Kidney (tissue), 13 donors: ENCODE measurements at regions not wholly inside any gene's neighbourhood (a gene's known extent, or its start where the extent isn't known, plus 50 kb on each side); places are given as distances from the start of the nearest gene placed in this dataset.

Source experiments
- DNase-seq, 5 donors: peaks; one replicate each; pipeline ENCODE4 v3.0.0-alpha.2; 2013 to 2020
- FAIRE-seq: peaks from 2 replicates; lab custom pipeline; 2012; peaks lifted over from hg19 to GRCh38; lab: Jason Lieb, UNC
- H3K27ac ChIP-seq, 2 donors: one replicate each; pipeline ENCODE4 v1.7.0; 2013; ENCODE audit warnings: low read depth in 2 of 2, low read length in 2 of 2, inconsistent platforms in 1 of 2
- H3K27me3 ChIP-seq: one replicate; pipeline ENCODE4 v1.7.1; 2013; ENCODE audit warnings: low read length, inconsistent platforms; ENCODE audit not compliant: control insufficient read depth, insufficient read depth
- H3K36me3 ChIP-seq, 3 donors: one replicate each; pipeline versions ENCODE4 v1.7.0 to v1.7.1; 2013; ENCODE audit warnings: low read length in 3 of 3, control low read depth in 1 of 3, inconsistent platforms in 1 of 3; ENCODE audit not compliant: insufficient read depth in 3 of 3, control insufficient read depth in 2 of 3
- H3K4me1 ChIP-seq, 3 donors: one replicate each; pipeline versions ENCODE4 v1.7.0 to v1.7.1; 2013; ENCODE audit warnings: low read length in 3 of 3, inconsistent platforms in 1 of 3, low read depth in 1 of 3; ENCODE audit not compliant: control insufficient read depth in 2 of 3, insufficient read depth in 2 of 3
- H3K4me3 ChIP-seq, 3 donors: one replicate each; pipeline versions ENCODE4 v1.7.0 to v1.8.1; 2013; ENCODE audit warnings: low read length in 3 of 3, control low read depth in 1 of 3, inconsistent platforms in 1 of 3
- H3K9ac ChIP-seq, 3 donors: one replicate each; pipeline versions ENCODE4 v1.7.0 to v1.7.1; 2013; ENCODE audit warnings: low read length in 3 of 3, control low read depth in 1 of 3, inconsistent platforms in 1 of 3
- H3K9me3 ChIP-seq, 3 donors: one replicate each; pipeline versions ENCODE4 v1.7.0 to v1.7.1; 2013; ENCODE audit warnings: low read length in 3 of 3, control low read depth in 1 of 3, inconsistent platforms in 1 of 3; ENCODE audit not compliant: control insufficient read depth in 2 of 3, insufficient read depth in 1 of 3
- intact Hi-C: fragments of 100-400 bp; cut with DNase I; formaldehyde crosslinking; loops from one replicate; pipeline ENCODE4 v1.11.1; 2022
- TF ChIP-seq, protein P1 (sequence below): IDR thresholded peaks from 3 replicates; pipeline ENCODE4 v1.5.1; 2012; ENCODE audit warnings: mild to moderate bottlenecking, moderate library complexity, borderline replicate concordance; ENCODE audit not compliant: insufficient read depth; ENCODE audit errors: extremely low read depth
- donor health status: control.
- donor health status: control.
- donor health status: control.
- donor health status: control.
- donor health status: control.
- donor health status: DM: yes; HTN: yes; CAD: no.
- donor health status: Normal renal cell carcinoma (clear cell type).

DNA sequence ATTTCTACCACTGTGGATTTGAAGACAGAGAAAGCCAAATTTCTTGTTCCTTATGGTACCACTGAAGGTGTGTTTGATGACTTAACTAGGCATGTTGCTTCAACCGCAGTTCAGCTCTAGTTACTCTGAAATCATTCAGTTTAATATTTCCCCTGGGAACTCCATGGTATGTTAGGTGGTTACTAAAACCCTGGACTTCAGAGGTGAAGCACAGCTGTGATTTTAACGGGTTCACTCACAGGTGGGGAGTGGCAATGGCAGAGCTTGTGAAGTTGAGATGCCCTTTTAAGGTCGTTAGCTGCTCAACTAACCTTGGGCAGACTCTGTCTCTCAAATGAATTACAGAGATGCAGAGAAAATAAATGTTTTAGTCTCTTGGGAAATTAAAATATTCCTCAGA is 163.6 kb upstream of the PHYHIPL start:
- H3K9ac ChIP-seq, result no peak overlapping the region
- intact Hi-C loops, result no loop called here
- TF ChIP-seq, protein P1, sequence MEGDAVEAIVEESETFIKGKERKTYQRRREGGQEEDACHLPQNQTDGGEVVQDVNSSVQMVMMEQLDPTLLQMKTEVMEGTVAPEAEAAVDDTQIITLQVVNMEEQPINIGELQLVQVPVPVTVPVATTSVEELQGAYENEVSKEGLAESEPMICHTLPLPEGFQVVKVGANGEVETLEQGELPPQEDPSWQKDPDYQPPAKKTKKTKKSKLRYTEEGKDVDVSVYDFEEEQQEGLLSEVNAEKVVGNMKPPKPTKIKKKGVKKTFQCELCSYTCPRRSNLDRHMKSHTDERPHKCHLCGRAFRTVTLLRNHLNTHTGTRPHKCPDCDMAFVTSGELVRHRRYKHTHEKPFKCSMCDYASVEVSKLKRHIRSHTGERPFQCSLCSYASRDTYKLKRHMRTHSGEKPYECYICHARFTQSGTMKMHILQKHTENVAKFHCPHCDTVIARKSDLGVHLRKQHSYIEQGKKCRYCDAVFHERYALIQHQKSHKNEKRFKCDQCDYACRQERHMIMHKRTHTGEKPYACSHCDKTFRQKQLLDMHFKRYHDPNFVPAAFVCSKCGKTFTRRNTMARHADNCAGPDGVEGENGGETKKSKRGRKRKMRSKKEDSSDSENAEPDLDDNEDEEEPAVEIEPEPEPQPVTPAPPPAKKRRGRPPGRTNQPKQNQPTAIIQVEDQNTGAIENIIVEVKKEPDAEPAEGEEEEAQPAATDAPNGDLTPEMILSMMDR, result no peak
- H3K9me3 ChIP-seq, result no peaks in the 10 kb centered on the region
- FAIRE-seq, result no peak
- H3K4me3 ChIP-seq, result no peak overlapping the region
- no peaks in the 10 kb centered on the region for H3K27me3 ChIP-seq
- H3K4me1 ChIP-seq, result peaks cover 0 to 8% (median 0%) of the 10 kb centered on the region in 3 donors
- H3K36me3 ChIP-seq, result no peaks in the 10 kb centered on the region
- no peak overlapping the region for H3K27ac ChIP-seq
- no peak for DNase-seq

DNA sequence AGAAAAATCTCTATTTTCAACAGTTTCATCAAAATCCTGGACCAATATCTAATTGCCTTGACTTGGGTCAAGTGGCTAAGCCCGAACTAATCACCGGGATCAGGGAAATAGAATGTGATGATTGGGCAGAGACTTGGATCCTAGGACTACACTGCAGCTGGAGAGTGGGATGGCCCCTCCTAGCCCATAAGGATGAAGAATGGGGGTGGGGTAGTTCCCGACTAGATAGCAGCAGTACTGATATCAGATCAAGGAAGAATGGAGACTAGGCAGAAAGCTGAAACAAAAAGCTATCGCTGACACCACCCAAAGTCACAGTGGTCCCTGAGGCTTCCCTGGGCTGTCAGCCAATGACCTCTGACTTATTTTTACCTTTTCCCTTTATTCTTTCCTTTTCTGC is 160.4 kb upstream of the PHYHIPL start:
- TF ChIP-seq, protein P1, result no peak
- no peaks in the 10 kb centered on the region for H3K27me3 ChIP-seq
- peaks cover 0 to 14% (median 0%) of the 10 kb centered on the region in 3 donors for H3K4me1 ChIP-seq
- FAIRE-seq, result no peak
- no peak overlapping the region for H3K9ac ChIP-seq
- no peak for DNase-seq
- no peaks in the 10 kb centered on the region for H3K36me3 ChIP-seq
- no peaks in the 10 kb centered on the region for H3K9me3 ChIP-seq
- no peak overlapping the region for H3K27ac ChIP-seq
- intact Hi-C loops, result no loop called here
- H3K4me3 ChIP-seq, result no peak overlapping the region

DNA sequence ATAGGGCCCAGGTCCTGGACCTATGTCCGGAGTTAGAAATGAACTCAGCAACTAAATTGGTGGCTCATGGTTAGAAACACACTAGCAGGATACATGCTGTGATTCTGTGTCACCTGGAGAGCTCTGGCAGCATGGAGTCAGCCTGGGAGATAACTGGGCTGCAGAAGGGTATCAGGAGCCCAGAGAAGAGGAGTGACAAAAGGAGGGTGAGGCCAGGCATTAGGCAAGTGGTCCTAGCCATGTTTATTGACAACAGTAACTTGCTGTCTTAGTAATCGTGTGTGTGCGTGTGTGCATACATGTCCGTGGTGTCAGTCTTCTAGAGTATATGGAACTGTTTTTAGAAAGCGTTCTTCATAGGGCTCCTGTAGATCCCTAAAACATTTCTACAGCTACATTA is 157.5 kb upstream of the PHYHIPL start:
- Histone ChIP-seq H3K9me3 (no peaks in the 10 kb centered on the region), H3K36me3 (no peaks in the 10 kb centered on the region), H3K9ac (no peak overlapping the region), H3K4me3 (no peak overlapping the region), H3K27ac (no peak overlapping the region), H3K27me3 (no peaks in the 10 kb centered on the region), H3K4me1 (peaks cover 0 to 6% (median 0%) of the 10 kb centered on the region in 3 donors)
- DNase-seq (no peak), FAIRE-seq (no peak)
- TF ChIP-seq, protein P1, result no peak
- intact Hi-C loops, result no loop called here

DNA sequence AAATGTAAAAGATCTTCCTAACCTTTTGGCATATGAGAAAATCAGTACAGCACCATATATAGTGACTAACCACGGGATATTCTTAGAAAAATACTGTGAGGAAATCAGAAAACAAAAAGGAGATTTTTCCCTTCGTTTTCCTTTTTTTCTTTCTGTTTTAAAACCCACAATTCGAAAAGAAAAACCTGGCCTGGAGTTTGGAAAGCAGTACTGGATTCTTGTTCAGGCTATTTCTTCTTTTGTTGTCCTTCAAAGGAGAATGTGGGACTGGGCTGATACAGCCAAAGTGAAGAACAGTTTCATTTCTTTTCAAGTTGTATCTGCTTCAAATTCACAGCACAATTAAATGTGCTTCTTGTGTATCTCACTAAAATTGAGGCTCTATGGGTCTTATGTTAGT is 156.8 kb upstream of the PHYHIPL start:
- intact Hi-C loops, result no loop called here
- no peak for FAIRE-seq
- TF ChIP-seq, protein P1, result no peak
- Histone ChIP-seq H3K9ac (peak overlapping the region in 1 of 3 donors; percentile 8), H3K27ac (no peak overlapping the region), H3K27me3 (no peaks in the 10 kb centered on the region), H3K4me3 (no peak overlapping the region), H3K36me3 (no peaks in the 10 kb centered on the region), H3K9me3 (no peaks in the 10 kb centered on the region), H3K4me1 (peaks cover 0 to 6% (median 0%) of the 10 kb centered on the region in 3 donors)
- DNase-seq, result peak in 1 of 5 donors; percentile 44
